Stomach (tissue), 8 donors: ENCODE measurements at regions not wholly inside any gene's neighbourhood (a gene's known extent, or its start where the extent isn't known, plus 50 kb on each side); places are given as distances from the start of the nearest gene placed in this dataset.
A peak's percentile ranks its signal among the peaks of the same experiment; 100 is the strongest.
"Not testable (repeated sequence)": the region's sequence is repeated elsewhere in the genome, so short reads cannot be mapped to it uniquely, and the experiment has no call there.

ENCODE experiments used
- DNase-seq, 2 donors: peaks; one replicate each; pipeline versions ENCODE4 v3.0.0 to v3.0.0-alpha.2; 2013 to 2019
- H3K27ac ChIP-seq, 5 donors: fragments of 200-600 bp in 4 of 5; sonication (generic) in 4 of 5; one replicate each; pipeline ENCODE4 v1.5.1; 2013 to 2019; ENCODE audit warnings: mild to moderate bottlenecking in 1 of 5, moderate library complexity in 1 of 5
- H3K27me3 ChIP-seq, 3 donors: fragments of 200-600 bp; sonication (generic); one replicate each; pipeline ENCODE4 v1.5.1; 2017 to 2019; ENCODE audit warnings: mixed run types in 1 of 3
- H3K36me3 ChIP-seq, 4 donors: fragments of 200-600 bp; sonication (generic); 1 replicate in 3 of 4; 2 replicates in 1 of 4; pipeline ENCODE4 v1.5.1; 2016 to 2019
- H3K4me1 ChIP-seq, 4 donors: fragments of 200-600 bp; sonication (generic); one replicate each; pipeline ENCODE4 v1.5.1; 2016 to 2019
- H3K4me3 ChIP-seq, 4 donors: fragments of 200-600 bp; sonication (generic) in 3 of 4; one replicate each; pipeline ENCODE4 v1.5.1; 2016 to 2019; ENCODE audit warnings: mild to moderate bottlenecking in 1 of 4
- H3K9me3 ChIP-seq, 4 donors: fragments of 200-600 bp; sonication (generic); one replicate each; pipeline ENCODE4 v1.5.1; 2016 to 2019
- EP300 ChIP-seq: sonication (generic); formaldehyde crosslinking; IDR thresholded peaks from one replicate; pipeline ENCODE4 v1.6.1; 2017; ENCODE audit warnings: antibody characterized with exemption
- POLR2A ChIP-seq, 4 donors: fragments of 450-650 bp; IDR thresholded peaks; one replicate each; pipeline ENCODE4 v1.6.1; 2016; ENCODE audit warnings: antibody characterized with exemption in 4 of 4, control low read depth in 2 of 4, mild to moderate bottlenecking in 1 of 4, moderate library complexity in 1 of 4
- POLR2AphosphoS5 ChIP-seq, 3 donors: sonication (generic); formaldehyde crosslinking; IDR thresholded peaks; one replicate each; pipeline ENCODE4 v1.6.1; 2016; ENCODE audit warnings: antibody characterized with exemption in 3 of 3
- WGBS, 5 donors: extraction: QIAGEN DNeasy Blood & Tissue Kit in 3 of 5; methylation state at CpG; one replicate each; pipeline versions ENCODE4 v1.1.5 to v1.1.7; 2013 to 2018; 5-methylcytosine and 5-hydroxymethylcytosine counted together
- intact Hi-C: fragments of 100-400 bp; cut with DNase I; formaldehyde crosslinking; loops from one replicate; pipeline ENCODE4 v1.15.1; 2023; ENCODE audit warnings: low total_unique reads
- TF ChIP-seq, protein P1 (sequence below), 7 experiments: fragments of 450-650 bp in 4 of 7; fragments of 200-600 bp in 3 of 7; sonication (generic) in 3 of 7; IDR thresholded peaks; one replicate each; pipeline ENCODE4 v1.5.1; 2016 to 2019; ENCODE audit warnings: antibody characterized with exemption in 7 of 7, control low read depth in 2 of 7, mild to moderate bottlenecking in 1 of 7
- donor health status: healthy with polysubstance abuse.
- donor health status: Bipolar disorder and iron deficiency.
- donor health status: healthy.

DNA sequence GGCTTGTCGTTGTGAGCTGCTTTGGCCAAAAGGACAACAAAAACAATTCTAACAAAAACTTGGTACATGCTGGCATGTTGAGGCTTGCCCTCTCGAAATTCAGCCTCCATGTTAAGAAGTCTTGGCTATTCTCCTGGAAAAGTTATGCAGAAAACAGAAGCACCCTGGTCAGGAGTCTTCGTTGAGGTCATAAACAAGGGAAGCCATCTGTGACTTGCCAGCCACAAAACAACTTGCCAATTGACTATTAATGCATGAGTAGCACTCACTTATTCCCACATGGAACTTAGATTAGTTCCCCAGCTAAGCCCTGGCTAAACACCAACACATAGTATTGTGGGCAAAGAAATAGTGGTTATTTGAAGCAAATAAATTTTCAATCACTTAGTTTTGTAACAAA is 521.0 kb upstream of the CHD1 start:
- TF ChIP-seq EP300 (no peak), POLR2A (IDR thresholded peaks at IDR 0.05) (no peak), POLR2AphosphoS5 (IDR thresholded peaks at IDR 0.05) (no peak)
- TF ChIP-seq, protein P1, sequence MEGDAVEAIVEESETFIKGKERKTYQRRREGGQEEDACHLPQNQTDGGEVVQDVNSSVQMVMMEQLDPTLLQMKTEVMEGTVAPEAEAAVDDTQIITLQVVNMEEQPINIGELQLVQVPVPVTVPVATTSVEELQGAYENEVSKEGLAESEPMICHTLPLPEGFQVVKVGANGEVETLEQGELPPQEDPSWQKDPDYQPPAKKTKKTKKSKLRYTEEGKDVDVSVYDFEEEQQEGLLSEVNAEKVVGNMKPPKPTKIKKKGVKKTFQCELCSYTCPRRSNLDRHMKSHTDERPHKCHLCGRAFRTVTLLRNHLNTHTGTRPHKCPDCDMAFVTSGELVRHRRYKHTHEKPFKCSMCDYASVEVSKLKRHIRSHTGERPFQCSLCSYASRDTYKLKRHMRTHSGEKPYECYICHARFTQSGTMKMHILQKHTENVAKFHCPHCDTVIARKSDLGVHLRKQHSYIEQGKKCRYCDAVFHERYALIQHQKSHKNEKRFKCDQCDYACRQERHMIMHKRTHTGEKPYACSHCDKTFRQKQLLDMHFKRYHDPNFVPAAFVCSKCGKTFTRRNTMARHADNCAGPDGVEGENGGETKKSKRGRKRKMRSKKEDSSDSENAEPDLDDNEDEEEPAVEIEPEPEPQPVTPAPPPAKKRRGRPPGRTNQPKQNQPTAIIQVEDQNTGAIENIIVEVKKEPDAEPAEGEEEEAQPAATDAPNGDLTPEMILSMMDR (IDR thresholded peaks at IDR 0.05), result no peak
- WGBS, 5 donors, result 68 to 80% (median 75%) methylated on average over 3 of the region's 3 CpGs
- Histone ChIP-seq H3K4me1 (peaks cover 0 to 8% (median 3%) of the 10 kb centered on the region in 4 donors), H3K27ac (no peak overlapping the region), H3K27me3 (no peaks in the 10 kb centered on the region), H3K36me3 (no peaks in the 10 kb centered on the region), H3K9me3 (no peaks in the 10 kb centered on the region), H3K4me3 (no peak overlapping the region)
- no peak for DNase-seq
- intact Hi-C loops, result no loop called here

DNA sequence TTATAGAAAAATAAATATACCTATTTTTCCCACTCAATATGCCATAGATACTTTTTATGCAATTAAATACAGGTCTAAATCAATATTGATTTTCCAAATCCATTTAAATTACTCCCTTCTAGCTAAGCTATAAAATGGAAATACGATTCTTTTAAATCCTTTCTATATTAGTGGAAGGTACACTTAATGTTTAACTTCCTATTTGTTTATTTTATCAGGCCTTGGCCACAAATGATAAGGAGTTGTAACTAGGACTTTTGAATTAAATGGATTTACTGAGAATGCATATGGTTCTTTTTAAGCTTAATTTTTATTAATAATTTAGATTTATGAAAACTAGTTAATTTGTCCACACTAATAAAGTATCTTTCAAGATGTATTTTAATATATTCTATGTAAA is 517.0 kb upstream of the CHD1 start:
- no peak for TF ChIP-seq POLR2A (IDR thresholded peaks at IDR 0.05)
- intact Hi-C loops, result no loop called here
- H3K27ac ChIP-seq, result no peak overlapping the region
- no peaks in the 10 kb centered on the region for H3K27me3 ChIP-seq
- H3K4me1 ChIP-seq, result peaks cover 0 to 10% (median 4%) of the 10 kb centered on the region in 4 donors
- no peak for DNase-seq
- no peak overlapping the region for H3K4me3 ChIP-seq
- no peaks in the 10 kb centered on the region for H3K9me3 ChIP-seq
- H3K36me3 ChIP-seq, result no peaks in the 10 kb centered on the region
- 25 to 49% (median 34%) methylated on average over 1 of the region's 1 CpG for WGBS, 5 donors

DNA sequence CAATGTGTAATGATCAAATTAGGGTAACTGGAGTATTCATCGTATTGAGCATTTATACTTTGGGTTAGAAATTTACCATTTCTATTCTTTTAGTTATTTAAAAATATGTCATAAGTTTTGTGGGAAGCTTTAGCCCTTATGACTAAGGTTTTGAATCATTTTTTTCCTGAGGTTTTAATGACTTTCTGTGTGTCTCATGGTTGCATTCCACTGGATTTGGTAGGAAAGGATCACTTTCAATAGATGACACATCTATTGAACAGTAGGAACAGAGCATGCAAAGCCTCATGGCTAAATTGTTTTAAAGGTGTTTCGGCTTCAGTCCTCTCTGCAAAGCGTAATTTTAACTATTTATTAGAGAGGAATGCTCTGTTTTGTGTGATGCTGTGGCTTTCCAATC is 512.4 kb upstream of the CHD1 start:
- H3K36me3 ChIP-seq, result no peaks in the 10 kb centered on the region
- H3K4me3 ChIP-seq, result no peak overlapping the region
- intact Hi-C loops, result no loop called here
- peaks cover 0 to 23% (median 13%) of the 10 kb centered on the region in 4 donors for H3K4me1 ChIP-seq
- H3K27me3 ChIP-seq, result no peaks in the 10 kb centered on the region
- TF ChIP-seq POLR2AphosphoS5 (IDR thresholded peaks at IDR 0.05), result no peak
- TF ChIP-seq, protein P1 (IDR thresholded peaks at IDR 0.05), result no peak
- TF ChIP-seq POLR2A (IDR thresholded peaks at IDR 0.05), result no peak
- no peak for TF ChIP-seq EP300
- no peak overlapping the region for H3K27ac ChIP-seq
- WGBS, 5 donors, result 81 to 94% (median 91%) methylated on average over 3 of the region's 3 CpGs
- no peaks in the 10 kb centered on the region for H3K9me3 ChIP-seq
- DNase-seq, result no peak

DNA sequence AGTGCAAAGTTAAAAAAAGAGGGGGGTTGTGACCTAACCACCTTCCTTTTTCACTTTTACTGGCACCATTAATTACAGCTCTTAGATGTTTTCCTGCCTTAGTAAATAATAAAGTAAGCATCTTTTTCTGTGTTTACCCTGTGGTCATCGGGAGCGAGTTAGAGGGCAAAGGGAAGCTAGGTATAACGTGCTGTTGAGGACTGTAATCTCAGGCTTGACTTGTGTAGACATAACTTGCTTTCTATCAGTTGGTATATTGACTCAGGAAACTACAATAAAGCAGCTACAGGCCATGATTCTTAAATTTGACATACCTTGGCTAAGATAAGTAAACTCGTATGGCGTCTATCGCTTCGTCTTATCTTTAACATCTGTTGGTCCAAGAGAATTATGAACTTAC is 509.8 kb upstream of the CHD1 start:
- Histone ChIP-seq H3K27ac (no peak overlapping the region), H3K9me3 (no peaks in the 10 kb centered on the region), H3K4me1 (peaks cover 0 to 17% (median 9%) of the 10 kb centered on the region in 4 donors), H3K27me3 (no peaks in the 10 kb centered on the region), H3K36me3 (no peaks in the 10 kb centered on the region), H3K4me3 (no peak overlapping the region)
- intact Hi-C loops, result no loop called here
- WGBS, 5 donors, result 18 to 61% (median 44%) methylated on average over 7 of the region's 7 CpGs
- DNase-seq, result peak in 1 of 2 donors; percentile 27
- TF ChIP-seq EP300, result no peak
- no peak for TF ChIP-seq POLR2A (IDR thresholded peaks at IDR 0.05)
- TF ChIP-seq POLR2AphosphoS5 (IDR thresholded peaks at IDR 0.05), result no peak
- TF ChIP-seq, protein P1 (IDR thresholded peaks at IDR 0.05), result no peak

- Histone ChIP-seq H3K27ac (no peak overlapping the region), H3K36me3 (no peaks in the 10 kb centered on the region), H3K27me3 (no peaks in the 10 kb centered on the region), H3K9me3 (no peaks in the 10 kb centered on the region), H3K4me3 (no peak overlapping the region), H3K4me1 (peaks cover 0 to 17% (median 8%) of the 10 kb centered on the region in 4 donors)
- intact Hi-C loops, result no loop called here
- DNase-seq, result no peak
- TF ChIP-seq POLR2A (IDR thresholded peaks at IDR 0.05) (no peak), POLR2AphosphoS5 (IDR thresholded peaks at IDR 0.05) (no peak), EP300 (no peak)
- TF ChIP-seq, protein P1 (IDR thresholded peaks at IDR 0.05), result no peak
Observed at GRCh38 chr5:99437986-99438385, 509.2 kb upstream of the CHD1 start.

- H3K4me3 ChIP-seq, H3K9me3 ChIP-seq, H3K4me1 ChIP-seq, H3K27me3 ChIP-seq, intact Hi-C loops, DNase-seq, H3K36me3 ChIP-seq, H3K27ac ChIP-seq: not testable (repeated sequence)
- WGBS, 5 donors, result no CpG with 5 or more reads among the region's 3 CpGs
Observed at GRCh38 chr5:99423396-99423795, 494.6 kb upstream of the CHD1 start.

GRCh38 chr5:99418640-99419039 is 489.8 kb upstream of the CHD1 start:
- H3K27me3 ChIP-seq, H3K9me3 ChIP-seq, DNase-seq, H3K4me3 ChIP-seq, H3K4me1 ChIP-seq, H3K36me3 ChIP-seq, intact Hi-C loops, H3K27ac ChIP-seq: not testable (repeated sequence)
- WGBS, 5 donors, result 59 to 85% (median 75%) methylated on average over 1 of the region's 1 CpG

DNA sequence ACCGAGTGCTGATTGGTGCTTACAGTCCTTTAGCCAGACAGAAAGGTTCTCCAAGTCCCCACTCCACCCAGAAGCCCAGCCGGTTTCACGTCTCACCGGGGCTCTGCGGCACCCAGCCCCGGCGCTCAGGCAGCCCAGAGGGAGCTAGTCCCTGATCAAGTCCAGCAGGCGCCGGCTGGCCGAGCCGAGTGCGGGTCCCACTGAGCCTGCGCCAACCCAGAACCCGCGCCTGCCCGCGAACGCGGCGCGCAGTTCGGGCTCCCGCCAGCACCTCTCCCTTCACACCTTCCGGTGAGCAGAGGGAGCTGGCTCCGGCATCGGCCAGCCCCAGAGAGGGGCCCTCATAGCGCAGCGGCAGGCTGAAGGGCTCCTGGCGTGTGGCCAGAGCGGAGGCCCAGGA is 481.6 kb upstream of the CHD1 start:
- H3K27me3 ChIP-seq, DNase-seq, H3K4me1 ChIP-seq, H3K9me3 ChIP-seq, H3K27ac ChIP-seq, H3K4me3 ChIP-seq, intact Hi-C loops, H3K36me3 ChIP-seq: not testable (repeated sequence)
- WGBS, 5 donors, result 96 to 99% (median 99%) methylated on average over 14 to 23 of the region's 30 CpGs
